SK-N-SH treated with all-trans-retinoic acid at 6 μM for 48 hours (cell line): ENCODE measurements at regions not wholly inside any gene's neighbourhood (a gene's known extent, or its start where the extent isn't known, plus 50 kb on each side); places are given as distances from the start of the nearest gene placed in this dataset.

Experiments used
- ATAC-seq: fragments of 200-7000 bp; cut with Tn5 transposase; 3 replicates; pipeline ENCODE4 v1.9.1; 2020; ENCODE audit warnings: mild to moderate bottlenecking, moderate library complexity
- ARNTL ChIP-seq: fragments of 450-650 bp; formaldehyde crosslinking; IDR thresholded peaks from 2 replicates; pipeline ENCODE4 v1.5.0; 2020; ENCODE audit warnings: low read depth, mild to moderate bottlenecking, moderate library complexity, borderline replicate concordance
- BACH2 ChIP-seq: fragments of 250-450 bp; sonication (Bioruptor Pico); IDR thresholded peaks from 2 replicates; pipeline ENCODE4 v1.9.0; 2021; ENCODE audit warnings: mild to moderate bottlenecking, borderline replicate concordance
- CREB5 ChIP-seq: fragments of 250-450 bp; sonication (Bioruptor Pico); IDR thresholded peaks from 2 replicates; pipeline ENCODE4 v1.5.1; 2020; ENCODE audit warnings: low read depth, mild to moderate bottlenecking, moderate library complexity
- CSRNP3 ChIP-seq: fragments of 250-450 bp; sonication (Bioruptor Pico); IDR thresholded peaks from 2 replicates; pipeline ENCODE4 v1.5.1; 2021; ENCODE audit warnings: mild to moderate bottlenecking, moderate library complexity
- ESRRG ChIP-seq: fragments of 250-450 bp; sonication (Bioruptor Pico); IDR thresholded peaks from 2 replicates; pipeline ENCODE4 v1.6.1; 2021; ENCODE audit warnings: mild to moderate bottlenecking
- GLIS3 ChIP-seq: fragments of 250-450 bp; sonication (Bioruptor Pico); IDR thresholded peaks from 2 replicates; pipeline ENCODE4 v1.5.0; 2020; ENCODE audit warnings: mild to moderate bottlenecking, moderate library complexity
- ISL1 ChIP-seq: fragments of 250-450 bp; sonication (Bioruptor Pico); IDR thresholded peaks from 2 replicates; pipeline ENCODE4 v2.1.2; 2022; ENCODE audit warnings: mild to moderate bottlenecking, moderate library complexity
- OSR1 ChIP-seq: fragments of 250-450 bp; sonication (Bioruptor Pico); IDR thresholded peaks from 2 replicates; pipeline ENCODE4 v1.8.0; 2022; ENCODE audit warnings: moderate library complexity, mild to moderate bottlenecking, inconsistent platforms
- PATZ1 ChIP-seq: fragments of 250-450 bp; sonication (Bioruptor Pico); IDR thresholded peaks from 2 replicates; pipeline ENCODE4 v1.8.0; 2020; ENCODE audit warnings: mild to moderate bottlenecking, moderate library complexity, borderline replicate concordance
- POU6F1 ChIP-seq: fragments of 250-450 bp; sonication (Bioruptor Pico); IDR thresholded peaks from 2 replicates; pipeline ENCODE4 v1.8.0; 2021; ENCODE audit warnings: low read depth, mild to moderate bottlenecking, moderate library complexity, borderline replicate concordance
- PPARA ChIP-seq: fragments of 250-450 bp; sonication (Bioruptor Pico); IDR thresholded peaks from 2 replicates; pipeline ENCODE4 v1.5.0; 2020; ENCODE audit warnings: mild to moderate bottlenecking, borderline replicate concordance
- RARB ChIP-seq: fragments of 250-450 bp; sonication (Bioruptor Pico); IDR thresholded peaks from 2 replicates; pipeline ENCODE4 v1.8.0; 2021; ENCODE audit warnings: mild to moderate bottlenecking, moderate library complexity
- SNAI2 ChIP-seq: fragments of 250-450 bp; sonication (Bioruptor Pico); IDR thresholded peaks from 2 replicates; pipeline ENCODE4 v1.5.0; 2020; ENCODE audit warnings: mild to moderate bottlenecking, moderate library complexity
- TCF4 ChIP-seq: fragments of 250-450 bp; sonication (Bioruptor Pico); IDR thresholded peaks from 2 replicates; pipeline ENCODE4 v1.8.0; 2021; ENCODE audit warnings: mild to moderate bottlenecking, moderate library complexity, borderline replicate concordance
- TOX ChIP-seq: fragments of 250-450 bp; sonication (Bioruptor Pico); IDR thresholded peaks from 2 replicates; pipeline ENCODE4 v1.8.0; 2021; ENCODE audit warnings: mild to moderate bottlenecking, moderate library complexity, borderline replicate concordance
- TSHZ2 ChIP-seq: fragments of 250-450 bp; sonication (Bioruptor Pico); IDR thresholded peaks from 2 replicates; pipeline ENCODE4 v1.5.0; 2020; ENCODE audit warnings: mild to moderate bottlenecking, moderate library complexity
- ZC3H10 ChIP-seq: fragments of 250-450 bp; sonication (Bioruptor Pico); IDR thresholded peaks from 2 replicates; pipeline ENCODE4 v1.5.1; 2021; ENCODE audit warnings: mild to moderate bottlenecking, moderate library complexity
- ZFP3 ChIP-seq: fragments of 250-450 bp; sonication (Bioruptor Pico); IDR thresholded peaks from 2 replicates; pipeline ENCODE4 v1.5.0; 2020; ENCODE audit warnings: mild to moderate bottlenecking, moderate library complexity
- ZNF70 ChIP-seq: fragments of 450-650 bp; formaldehyde crosslinking; IDR thresholded peaks from 2 replicates; pipeline ENCODE4 v1.5.0; 2020; ENCODE audit warnings: mild to moderate bottlenecking, moderate library complexity
- ZNF8 ChIP-seq: fragments of 450-650 bp; formaldehyde crosslinking; IDR thresholded peaks from 2 replicates; pipeline ENCODE4 v1.5.0; 2020; ENCODE audit warnings: mild to moderate bottlenecking, moderate library complexity

GRCh38 chr11:121933294-121933693 is 182.7 kb downstream of the BLID start:
- no peak for ATAC-seq
- no peak for TF ChIP-seq ZNF70 (CRISPR knock-in tag)
- no peak for TF ChIP-seq PPARA (CRISPR knock-in tag)
- TF ChIP-seq BACH2, result no peak
- no peak for TF ChIP-seq CSRNP3 (CRISPR knock-in tag)
- no peak for TF ChIP-seq ESRRG (CRISPR knock-in tag)
- no peak for TF ChIP-seq GLIS3 (CRISPR knock-in tag)
- TF ChIP-seq TSHZ2 (CRISPR knock-in tag), result no peak
- no peak for TF ChIP-seq ZC3H10 (CRISPR knock-in tag)
- TF ChIP-seq ISL1 (CRISPR knock-in tag), result no peak
- TF ChIP-seq TCF4 (CRISPR knock-in tag), result no peak
- TF ChIP-seq RARB (CRISPR knock-in tag), result no peak
- no peak for TF ChIP-seq CREB5 (CRISPR knock-in tag)

GRCh38 chr11:121932646-121933185 is 183.3 kb downstream of the BLID start:
- ATAC-seq, result no peak
- TF ChIP-seq ARNTL (CRISPR knock-in tag) (no peak), ISL1 (CRISPR knock-in tag) (no peak), POU6F1 (CRISPR knock-in tag) (no peak), ZFP3 (no peak), TOX (CRISPR knock-in tag) (no peak), PATZ1 (CRISPR knock-in tag) (no peak), BACH2 (no peak), ZNF8 (CRISPR knock-in tag) (no peak), TSHZ2 (CRISPR knock-in tag) (no peak), SNAI2 (CRISPR knock-in tag) (no peak), OSR1 (CRISPR knock-in tag) (no peak), TCF4 (CRISPR knock-in tag) (no peak), ZC3H10 (CRISPR knock-in tag) (no peak)
